Ramos (cell line): ENCODE measurements at regions not wholly inside any gene's neighbourhood (a gene's known extent, or its start where the extent isn't known, plus 50 kb on each side); places are given as distances from the start of the nearest gene placed in this dataset.

Source experiments
- in situ Hi-C: fragments of 300-500 bp; cut with MboI; formaldehyde crosslinking; loops from one replicate; pipeline ENCODE4 v1.14.3; 2022; ENCODE audit warnings: low sequenced_read_pairs; ENCODE audit not compliant: unreplicated experiment

- in situ Hi-C loops, result no loop called here
These were observed 1793.2 kb upstream of the PCDH20 start for GRCh38 chr13:63208826-63209225.

- in situ Hi-C loops, result no loop called here
These were observed 1790.8 kb upstream of the PCDH20 start for GRCh38 chr13:63206461-63206860.

GRCh38 chr13:63201493-63201892 lies 1785.8 kb upstream of the PCDH20 start:
- in situ Hi-C loops, result no loop called here

- in situ Hi-C loops, result no loop called here
These were observed 1783.9 kb upstream of the PCDH20 start for GRCh38 chr13:63199508-63199907.

- in situ Hi-C loops, result no loop called here
These were observed 1782.4 kb upstream of the PCDH20 start for GRCh38 chr13:63198071-63198470.

- in situ Hi-C loops, result no loop called here
These were observed 1780.1 kb upstream of the PCDH20 start for GRCh38 chr13:63195726-63196125.

- in situ Hi-C loops, result no loop called here
These were observed 1775.1 kb upstream of the PCDH20 start for GRCh38 chr13:63190742-63191141.

GRCh38 chr13:63190219-63190618 lies 1774.6 kb upstream of the PCDH20 start:
- in situ Hi-C loops, result no loop called here

- in situ Hi-C loops, result no loop called here
These were observed 1774.1 kb upstream of the PCDH20 start for GRCh38 chr13:63189712-63190111.

GRCh38 chr13:63184693-63185092 lies 1769.0 kb upstream of the PCDH20 start:
- in situ Hi-C loops, result no loop called here

- in situ Hi-C loops, result no loop called here
These were observed 1759.9 kb upstream of the PCDH20 start for GRCh38 chr13:63175536-63175935.

GRCh38 chr13:63167699-63168337 lies 1752.2 kb upstream of the PCDH20 start:
- in situ Hi-C loops, result no loop called here

GRCh38 chr13:63166345-63166744 lies 1750.7 kb upstream of the PCDH20 start:
- in situ Hi-C loops, result no loop called here

GRCh38 chr13:63163903-63164302 lies 1748.3 kb upstream of the PCDH20 start:
- in situ Hi-C loops, result no loop called here

GRCh38 chr13:63161219-63161618 lies 1745.6 kb upstream of the PCDH20 start:
- in situ Hi-C loops, result no loop called here

- in situ Hi-C loops, result no loop called here
These were observed 1741.2 kb upstream of the PCDH20 start for GRCh38 chr13:63156816-63157215.

GRCh38 chr13:63149375-63149774 lies 1733.7 kb upstream of the PCDH20 start:
- in situ Hi-C loops, result no loop called here

- in situ Hi-C loops, result no loop called here
These were observed 1723.6 kb upstream of the PCDH20 start for GRCh38 chr13:63139277-63139676.

- in situ Hi-C loops, result no loop called here
These were observed 1714.3 kb upstream of the PCDH20 start for GRCh38 chr13:63129995-63130394.

GRCh38 chr13:63128716-63129115 lies 1713.1 kb upstream of the PCDH20 start:
- in situ Hi-C loops, result no loop called here

- in situ Hi-C loops, result no loop called here
These were observed 1709.2 kb upstream of the PCDH20 start for GRCh38 chr13:63124863-63125262.

GRCh38 chr13:63120883-63121282 lies 1705.2 kb upstream of the PCDH20 start:
- in situ Hi-C loops, result no loop called here

GRCh38 chr13:63117710-63118109 lies 1702.1 kb upstream of the PCDH20 start:
- in situ Hi-C loops, result no loop called here
